OCI-LY7 (cell line): ENCODE measurements at regions not wholly inside any gene's neighbourhood (a gene's known extent, or its start where the extent isn't known, plus 50 kb on each side); places are given as distances from the start of the nearest gene placed in this dataset.

Source experiments
- BruUV-seq: library from RNA; stranded (reverse); fragments of 400-500 nt; replicated peaks from 2 replicates; lab custom pipeline; 2021; lab: Mats Ljungman, UMichigan
- CTCF ChIA-PET: fragments of 300-600 bp; sonication (Branson Sonifier 250); formaldehyde crosslinking; loops from one replicate; lab custom pipeline; 2022; ENCODE audit warnings: antibody characterized with exemption; ENCODE audit not compliant: unreplicated experiment; lab: Charles Lee
- POLR2A ChIA-PET: fragments of 300-600 bp; sonication (Branson Sonifier 250); formaldehyde crosslinking; loops from one replicate; lab custom pipeline; 2022; ENCODE audit warnings: antibody characterized with exemption; lab: Charles Lee
- DNase-seq: peaks from one replicate; pipeline ENCODE4 v3.0.0-alpha.2; 2015; ENCODE audit warnings: low spot score
- H2AFZ ChIP-seq: fragments of 200-600 bp; sonication (generic), shearing (Covaris generic); 2 replicates; pipeline ENCODE4 v1.6.1; 2014; ENCODE audit warnings: mild to moderate bottlenecking, antibody characterized with exemption, low read length, moderate library complexity
- H3K27ac ChIP-seq: fragments of 200-600 bp; sonication (generic); 2 replicates; pipeline ENCODE4 v1.5.1; 2014; ENCODE audit warnings: mixed run types, low read depth, mild to moderate bottlenecking, moderate library complexity, low read length, inconsistent platforms; ENCODE audit not compliant: poor library complexity, severe bottlenecking
- H3K36me3 ChIP-seq: fragments of 200-600 bp; sonication (generic); 2 replicates; pipeline ENCODE4 v1.6.1; 2014; ENCODE audit warnings: mild to moderate bottlenecking, antibody characterized with exemption, low read length, moderate library complexity, mixed read lengths; ENCODE audit not compliant: insufficient read depth
- H3K4me1 ChIP-seq: fragments of 200-600 bp; sonication (generic); 2 replicates; pipeline ENCODE4 v1.5.1; 2014; ENCODE audit warnings: mild to moderate bottlenecking, low read length; ENCODE audit not compliant: insufficient read depth, poor library complexity, severe bottlenecking
- H3K4me2 ChIP-seq: fragments of 200-600 bp; sonication (generic); 2 replicates; pipeline ENCODE4 v1.6.1; 2014; ENCODE audit warnings: mild to moderate bottlenecking, low read length
- H3K4me3 ChIP-seq: fragments of 200-600 bp; sonication (generic); 2 replicates; pipeline ENCODE4 v1.5.1; 2014; ENCODE audit warnings: mild to moderate bottlenecking, low read depth, low read length; ENCODE audit not compliant: poor library complexity, severe bottlenecking
- H3K79me2 ChIP-seq: fragments of 200-600 bp; sonication (generic); 2 replicates; pipeline ENCODE4 v1.6.1; 2016; ENCODE audit warnings: low read depth, mild to moderate bottlenecking, low read length, moderate library complexity, mixed read lengths; ENCODE audit not compliant: insufficient read depth
- H3K9me2 ChIP-seq: fragments of 200-600 bp; sonication (generic); 2 replicates; pipeline ENCODE4 v1.6.1; 2016; ENCODE audit warnings: mild to moderate bottlenecking, low read length, mixed read lengths; ENCODE audit not compliant: insufficient read depth
- H3K9me3 ChIP-seq: fragments of 200-600 bp; sonication (generic); 2 replicates; pipeline ENCODE4 v1.6.1; 2014; ENCODE audit warnings: mild to moderate bottlenecking, mixed run types, low read length, mixed read lengths
- H4K20me1 ChIP-seq: fragments of 200-600 bp; sonication (generic); 2 replicates; pipeline ENCODE4 v1.6.1; 2014; ENCODE audit warnings: mild to moderate bottlenecking, antibody characterized with exemption, low read length, moderate library complexity, mixed read lengths; ENCODE audit not compliant: insufficient read depth
- EZH2phosphoT487 ChIP-seq: fragments of 200-600 bp; sonication (generic); IDR thresholded peaks from 2 replicates; pipeline ENCODE4 v1.6.1; 2018; ENCODE audit warnings: low read depth, borderline replicate concordance, mild to moderate bottlenecking, mixed run types, antibody characterized with exemption, low read length, moderate library complexity, mixed read lengths
- intact Hi-C: fragments of 100-400 bp; cut with micrococcal nuclease; formaldehyde crosslinking; loops from one replicate; pipeline ENCODE4 v1.10.0; 2022; ENCODE audit not compliant: unreplicated experiment
- TF ChIP-seq, protein P1 (sequence below): fragments of 200-600 bp; sonication (generic); conservative IDR thresholded peaks from 2 replicates; pipeline ENCODE4 v1.5.1; 2014; ENCODE audit warnings: mild to moderate bottlenecking, antibody characterized with exemption, low read length, moderate library complexity, mixed read lengths

DNA sequence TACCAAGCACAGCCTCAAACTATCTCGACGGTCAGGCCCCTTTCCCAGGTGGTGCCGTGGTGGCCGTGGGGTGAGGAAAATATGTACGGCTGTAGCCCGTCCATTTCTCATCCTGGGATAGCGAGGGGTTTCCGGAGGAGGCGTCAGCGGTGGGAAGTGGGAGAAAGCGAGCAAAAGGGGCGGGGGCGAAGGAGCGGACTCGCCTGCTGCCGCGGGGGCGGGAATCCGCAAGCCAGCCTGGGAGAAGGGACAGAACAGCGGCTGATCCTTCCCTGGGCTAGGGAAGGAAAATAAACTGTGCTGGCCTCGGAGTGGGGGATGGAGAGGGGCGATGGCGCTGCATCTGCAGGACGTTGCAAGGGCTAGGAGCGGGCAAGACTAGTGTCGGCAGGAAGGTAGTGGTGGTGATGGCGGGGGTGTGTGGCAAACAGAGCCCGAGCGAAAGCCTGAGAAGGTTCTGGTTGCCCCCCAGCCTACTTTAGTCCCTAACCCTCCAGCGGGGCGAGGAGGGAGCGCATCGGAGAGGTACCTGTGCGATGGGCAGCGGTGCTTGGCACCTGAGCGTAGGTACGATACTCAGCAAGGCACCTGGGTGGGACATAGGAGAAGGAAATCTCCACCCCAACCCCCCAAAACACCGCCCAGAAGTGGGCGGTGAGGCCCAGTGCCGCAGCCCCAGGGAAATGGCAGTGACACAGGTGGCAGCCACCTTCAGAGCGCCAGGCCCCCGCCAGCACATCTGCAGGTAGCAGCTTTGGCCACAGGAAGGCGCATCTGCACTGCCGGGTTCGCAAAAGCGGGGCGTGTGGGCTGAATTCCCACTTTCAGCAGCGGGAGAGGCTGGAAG is 49.9 kb upstream of the STEAP1B start:
- intact Hi-C loops, result no loop called here
- H3K27ac ChIP-seq, result no peak overlapping the region
- H3K4me1 ChIP-seq, result peaks cover 12% of the 10 kb centered on the region
- H3K4me3 ChIP-seq, result no peak overlapping the region
- no peak overlapping the region for H3K4me2 ChIP-seq
- no peaks in the 10 kb centered on the region for H3K9me3 ChIP-seq
- no peaks in the 10 kb centered on the region for H3K9me2 ChIP-seq
- H3K79me2 ChIP-seq, result no peaks in the 10 kb centered on the region
- TF ChIP-seq EZH2phosphoT487, result no peak
- TF ChIP-seq, protein P1, sequence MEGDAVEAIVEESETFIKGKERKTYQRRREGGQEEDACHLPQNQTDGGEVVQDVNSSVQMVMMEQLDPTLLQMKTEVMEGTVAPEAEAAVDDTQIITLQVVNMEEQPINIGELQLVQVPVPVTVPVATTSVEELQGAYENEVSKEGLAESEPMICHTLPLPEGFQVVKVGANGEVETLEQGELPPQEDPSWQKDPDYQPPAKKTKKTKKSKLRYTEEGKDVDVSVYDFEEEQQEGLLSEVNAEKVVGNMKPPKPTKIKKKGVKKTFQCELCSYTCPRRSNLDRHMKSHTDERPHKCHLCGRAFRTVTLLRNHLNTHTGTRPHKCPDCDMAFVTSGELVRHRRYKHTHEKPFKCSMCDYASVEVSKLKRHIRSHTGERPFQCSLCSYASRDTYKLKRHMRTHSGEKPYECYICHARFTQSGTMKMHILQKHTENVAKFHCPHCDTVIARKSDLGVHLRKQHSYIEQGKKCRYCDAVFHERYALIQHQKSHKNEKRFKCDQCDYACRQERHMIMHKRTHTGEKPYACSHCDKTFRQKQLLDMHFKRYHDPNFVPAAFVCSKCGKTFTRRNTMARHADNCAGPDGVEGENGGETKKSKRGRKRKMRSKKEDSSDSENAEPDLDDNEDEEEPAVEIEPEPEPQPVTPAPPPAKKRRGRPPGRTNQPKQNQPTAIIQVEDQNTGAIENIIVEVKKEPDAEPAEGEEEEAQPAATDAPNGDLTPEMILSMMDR, result peak; percentile 68
- no peak overlapping the region for H2AFZ ChIP-seq
- ChIA-PET POLR2A (no interaction called here), CTCF (no interaction called here)
- peak; percentile 17 for DNase-seq
- no peaks in the 10 kb centered on the region for H4K20me1 ChIP-seq
- BruUV-seq, result no TSS peak
- no peaks in the 10 kb centered on the region for H3K36me3 ChIP-seq
